Right lung (tissue), 2 donors: ENCODE measurements at regions not wholly inside any gene's neighbourhood (a gene's known extent, or its start where the extent isn't known, plus 50 kb on each side); places are given as distances from the start of the nearest gene placed in this dataset.
"Not testable (repeated sequence)": the region's sequence is repeated elsewhere in the genome, so short reads cannot be mapped to it uniquely, and the experiment has no call there.

Experiments used
- DNase-seq, 2 donors: peaks; one replicate each; pipeline ENCODE4 v3.0.0-alpha.2; 2013

- DNase-seq = no peak
Measured at GRCh38 chr10:2891073-2891769, 176.1 kb upstream of the PFKP start.

- DNase-seq = no peak
Measured at GRCh38 chr10:2890093-2890492, 177.3 kb upstream of the PFKP start.

GRCh38 chr10:2888403-2889004 is 178.8 kb upstream of the PFKP start:
- no peak for DNase-seq

- no peak for DNase-seq
Measured at GRCh38 chr10:2887391-2888070, 179.8 kb upstream of the PFKP start.

- no peak for DNase-seq
Measured at GRCh38 chr10:2886662-2887061, 180.7 kb upstream of the PFKP start.

- no peak for DNase-seq
Measured at GRCh38 chr10:2885288-2886278, 181.8 kb upstream of the PFKP start.

GRCh38 chr10:2883983-2884540 is 183.3 kb upstream of the PFKP start:
- DNase-seq = not testable (repeated sequence)

- no peak for DNase-seq
Measured at GRCh38 chr10:2883238-2883637, 184.1 kb upstream of the PFKP start.

GRCh38 chr10:2882628-2883027 is 184.7 kb upstream of the PFKP start:
- DNase-seq = no peak

GRCh38 chr10:2881720-2882620 is 185.4 kb upstream of the PFKP start:
- no peak for DNase-seq

GRCh38 chr10:2880050-2880449 is 187.3 kb upstream of the PFKP start:
- DNase-seq = not testable (repeated sequence)

GRCh38 chr10:2878818-2879217 is 188.5 kb upstream of the PFKP start:
- no peak for DNase-seq

GRCh38 chr10:2876032-2876431 is 191.3 kb upstream of the PFKP start:
- DNase-seq = no peak

GRCh38 chr10:2874963-2875362 is 192.4 kb upstream of the PFKP start:
- no peak for DNase-seq

GRCh38 chr10:2873769-2874168 is 193.6 kb upstream of the PFKP start:
- DNase-seq = no peak

GRCh38 chr10:2871673-2872219 is 195.6 kb upstream of the PFKP start:
- DNase-seq = no peak

GRCh38 chr10:2870654-2871053 is 196.7 kb upstream of the PFKP start:
- DNase-seq = no peak

- no peak for DNase-seq
Measured at GRCh38 chr10:2867788-2868299, 199.5 kb upstream of the PFKP start.

- DNase-seq = no peak
Measured at GRCh38 chr10:2866569-2866968, 200.8 kb upstream of the PFKP start.

- no peak for DNase-seq
Measured at GRCh38 chr10:2861632-2862210, 205.6 kb upstream of the PFKP start.
